Left lobe of liver (tissue), 2 donors: ENCODE measurements at regions not wholly inside any gene's neighbourhood (a gene's known extent, or its start where the extent isn't known, plus 50 kb on each side); places are given as distances from the start of the nearest gene placed in this dataset.

Source experiments
- ATAC-seq: fragments of 200-7000 bp; cut with Tn5 transposase; one replicate; pipeline ENCODE4 v1.9.1; 2020; ENCODE audit warnings: mild to moderate bottlenecking, moderate library complexity
- DNase-seq: peaks from one replicate; pipeline ENCODE4 v3.0.0-alpha.2; 2020; ENCODE audit warnings: low spot score
- donor health status: DM: no; HTN: no; CAD: no; lungs with moderate emphysema.
- donor health status: DM: no; HTN: yes; CAD: no.

- DNase-seq = no peak
- ATAC-seq = no peak
Observed at GRCh38 chr20:55784036-55784435, 221.3 kb downstream of the CBLN4 start.

GRCh38 chr20:55783381-55783780 lies 221.9 kb downstream of the CBLN4 start:
- DNase-seq (no peak), ATAC-seq (no peak)

GRCh38 chr20:55782912-55783253 lies 222.4 kb downstream of the CBLN4 start:
- ATAC-seq (no peak), DNase-seq (no peak)

GRCh38 chr20:55782224-55782911 lies 223.0 kb downstream of the CBLN4 start:
- no peak for DNase-seq
- no peak for ATAC-seq

- DNase-seq = no peak
- no peak for ATAC-seq
Observed at GRCh38 chr20:55778796-55779195, 226.5 kb downstream of the CBLN4 start.

GRCh38 chr20:55777641-55778040 lies 227.7 kb downstream of the CBLN4 start:
- no peak for DNase-seq
- ATAC-seq = no peak

- DNase-seq = no peak
- no peak for ATAC-seq
Observed at GRCh38 chr20:55776176-55776575, 229.1 kb downstream of the CBLN4 start.

GRCh38 chr20:55774628-55775027 lies 230.7 kb downstream of the CBLN4 start:
- ATAC-seq (no peak), DNase-seq (no peak)

GRCh38 chr20:55761797-55762196 lies 243.5 kb downstream of the CBLN4 start:
- DNase-seq (no peak), ATAC-seq (no peak)

GRCh38 chr20:55761100-55761499 lies 244.2 kb downstream of the CBLN4 start:
- no peak for DNase-seq
- no peak for ATAC-seq

GRCh38 chr20:55760586-55760985 lies 244.7 kb downstream of the CBLN4 start:
- ATAC-seq = no peak
- no peak for DNase-seq

- DNase-seq (no peak), ATAC-seq (no peak)
Observed at GRCh38 chr20:55755861-55756260, 249.5 kb downstream of the CBLN4 start.

GRCh38 chr20:55755411-55755810 lies 249.9 kb downstream of the CBLN4 start:
- no peak for DNase-seq
- no peak for ATAC-seq

GRCh38 chr20:55746723-55747122 lies 258.6 kb downstream of the CBLN4 start:
- no peak for ATAC-seq

GRCh38 chr20:55745840-55746239 lies 259.5 kb downstream of the CBLN4 start:
- ATAC-seq (no peak), DNase-seq (no peak)

More at GRCh38 chr20:55746723-55747122, 258.6 kb downstream of the CBLN4 start:
- no peak for DNase-seq

GRCh38 chr20:55744896-55745295 lies 260.4 kb downstream of the CBLN4 start:
- ATAC-seq (no peak), DNase-seq (no peak)

- DNase-seq = no peak
Observed at GRCh38 chr20:55741801-55742200, 263.5 kb downstream of the CBLN4 start.

GRCh38 chr20:55740076-55740475 lies 265.2 kb downstream of the CBLN4 start:
- DNase-seq = no peak
- no peak for ATAC-seq

More at GRCh38 chr20:55741801-55742200, 263.5 kb downstream of the CBLN4 start:
- no peak for ATAC-seq

- ATAC-seq (no peak), DNase-seq (no peak)
Observed at GRCh38 chr20:55730321-55730720, 275.0 kb downstream of the CBLN4 start.

- DNase-seq (no peak), ATAC-seq (no peak)
Observed at GRCh38 chr20:55714736-55715135, 290.6 kb downstream of the CBLN4 start.

- ATAC-seq (no peak), DNase-seq (no peak)
Observed at GRCh38 chr20:55714082-55714481, 291.2 kb downstream of the CBLN4 start.

GRCh38 chr20:55704458-55704857 lies 300.9 kb downstream of the CBLN4 start:
- DNase-seq (no peak), ATAC-seq (no peak)

- ATAC-seq (no peak), DNase-seq (no peak)
Observed at GRCh38 chr20:55701467-55701866, 303.9 kb downstream of the CBLN4 start.
